IMR-90 (cell line): ENCODE measurements at regions not wholly inside any gene's neighbourhood (a gene's known extent, or its start where the extent isn't known, plus 50 kb on each side); places are given as distances from the start of the nearest gene placed in this dataset.

Experiments
- ATAC-seq: fragments of 200-7000 bp; cut with Tn5 transposase; 2 replicates; pipeline ENCODE4 v1.9.1; 2020; ENCODE audit warnings: low read depth, mild to moderate bottlenecking, moderate library complexity
- BruUV-seq: library from RNA; stranded (reverse); fragments of 400-500 nt; replicated peaks from 2 replicates; lab custom pipeline; 2021; lab: Mats Ljungman, UMichigan
- CTCF ChIA-PET: fragments of 300-600 bp; formaldehyde crosslinking; extraction: SDS; loops from one replicate; lab custom pipeline; 2021; ENCODE audit warnings: antibody characterized with exemption; lab: Yijun Ruan, JAX
- POLR2A ChIA-PET: fragments of 300-600 bp; sonication (Branson Sonifier 250); formaldehyde crosslinking; loops from one replicate; lab custom pipeline; 2022; ENCODE audit warnings: antibody characterized with exemption; ENCODE audit not compliant: unreplicated experiment; lab: Charles Lee
- DNase-seq: peaks from one replicate; pipeline ENCODE4 v3.0.0; 2013
- H2AFZ ChIP-seq: replicated peaks from 2 replicates; pipeline ENCODE3; 2013; ENCODE audit warnings: low read length, mild to moderate bottlenecking; ENCODE audit not compliant: poor library complexity
- H2AK5ac ChIP-seq: 2 replicates; pipeline ENCODE4 v1.6.1; 2013; ENCODE audit warnings: low read depth, low read length, inconsistent platforms
- H2AK9ac ChIP-seq: replicated peaks from 2 replicates; pipeline ENCODE3; 2013; ENCODE audit warnings: mild to moderate bottlenecking, low read depth, low read length, moderate library complexity; ENCODE audit not compliant: poor library complexity
- H2BK120ac ChIP-seq: 2 replicates; pipeline ENCODE4 v1.6.1; 2013; ENCODE audit warnings: low read depth, low read length, inconsistent platforms
- H2BK15ac ChIP-seq: 3 replicates; pipeline ENCODE4 v1.6.1; 2013; ENCODE audit warnings: low read depth, low read length, inconsistent platforms
- H2BK20ac ChIP-seq: 2 replicates; pipeline ENCODE4 v1.6.1; 2013; ENCODE audit warnings: low read depth, mild to moderate bottlenecking, inconsistent platforms, low read length, moderate library complexity
- H2BK5ac ChIP-seq: 2 replicates; pipeline ENCODE4 v1.6.1; 2013; ENCODE audit warnings: mild to moderate bottlenecking, low read depth, low read length, inconsistent platforms; ENCODE audit not compliant: poor library complexity, severe bottlenecking
- H3K14ac ChIP-seq: replicated peaks from 2 replicates; pipeline ENCODE4 v1.6.1; 2013; ENCODE audit warnings: low read depth, low read length, inconsistent platforms
- H3K18ac ChIP-seq: 2 replicates; pipeline ENCODE4 v1.6.1; 2013; ENCODE audit warnings: low read depth, low read length, control low read depth
- H3K23ac ChIP-seq: 2 replicates; pipeline ENCODE4 v1.6.1; 2013; ENCODE audit warnings: low read depth, low read length, inconsistent platforms
- H3K27ac ChIP-seq: 2 replicates; pipeline ENCODE4 v1.5.1; 2013; ENCODE audit warnings: mild to moderate bottlenecking, control low read depth, low read length; ENCODE audit not compliant: insufficient read depth
- H3K27me3 ChIP-seq: 2 replicates; pipeline ENCODE4 v1.6.1; 2013; ENCODE audit warnings: low read length; ENCODE audit not compliant: control insufficient read depth, insufficient read depth
- H3K36me3 ChIP-seq: 2 replicates; pipeline ENCODE4 v1.6.1; 2013; ENCODE audit warnings: low read length, mixed read lengths; ENCODE audit not compliant: control insufficient read depth, insufficient read depth
- H3K4ac ChIP-seq: 2 replicates; pipeline ENCODE4 v1.6.1; 2013; ENCODE audit warnings: low read depth, low read length, inconsistent platforms
- H3K4me1 ChIP-seq: 2 replicates; pipeline ENCODE4 v1.6.1; 2013; ENCODE audit warnings: low read length, mixed read lengths; ENCODE audit not compliant: control insufficient read depth, insufficient read depth
- H3K4me2 ChIP-seq: 2 replicates; pipeline ENCODE4 v1.6.1; 2013; ENCODE audit warnings: low read depth, mild to moderate bottlenecking, control low read depth, low read length, moderate library complexity
- H3K4me3 ChIP-seq: 2 replicates; pipeline ENCODE4 v1.5.1; 2013; ENCODE audit warnings: low read depth, mild to moderate bottlenecking, control low read depth, low read length, moderate library complexity; ENCODE audit not compliant: insufficient read depth
- H3K56ac ChIP-seq: 2 replicates; pipeline ENCODE4 v1.6.1; 2013; ENCODE audit warnings: low read length, inconsistent platforms; ENCODE audit not compliant: insufficient read depth; ENCODE audit errors: extremely low read depth
- H3K79me1 ChIP-seq, 2 experiments: 2 replicates each; pipeline ENCODE4 v1.6.1; 2013; ENCODE audit warnings: low read length in 2 of 2, inconsistent platforms in 1 of 2, low read depth in 1 of 2
- H3K9ac ChIP-seq: 2 replicates; pipeline ENCODE4 v1.6.1; 2013; ENCODE audit warnings: low read depth, low read length, control low read depth
- H3K9me1 ChIP-seq: 2 replicates; pipeline ENCODE4 v1.6.1; 2013; ENCODE audit warnings: low read length, inconsistent platforms; ENCODE audit not compliant: insufficient read depth
- H3K9me3 ChIP-seq: 2 replicates; pipeline ENCODE4 v1.6.1; 2013; ENCODE audit warnings: low read length; ENCODE audit not compliant: control insufficient read depth, insufficient read depth
- H4K20me1 ChIP-seq: 2 replicates; pipeline ENCODE4 v1.6.1; 2013; ENCODE audit warnings: low read length, inconsistent platforms; ENCODE audit not compliant: insufficient read depth
- H4K5ac ChIP-seq: 2 replicates; pipeline ENCODE4 v1.6.1; 2013; ENCODE audit warnings: mild to moderate bottlenecking, low read depth, low read length, control low read depth
- H4K8ac ChIP-seq, 2 experiments: 2 replicates each; pipeline ENCODE4 v1.6.1; 2013; ENCODE audit warnings: low read depth in 2 of 2, low read length in 2 of 2, control low read depth in 1 of 2, inconsistent platforms in 1 of 2
- H4K91ac ChIP-seq: 2 replicates; pipeline ENCODE4 v1.6.1; 2013; ENCODE audit warnings: low read depth, low read length, inconsistent platforms; ENCODE audit not compliant: insufficient read depth
- CEBPB ChIP-seq: IDR thresholded peaks from 2 replicates; pipeline ENCODE4 v1.6.1; 2012; ENCODE audit warnings: low read depth, low read length, improper control_type of control experiment
- CHD1 ChIP-seq: IDR thresholded peaks from 2 replicates; pipeline ENCODE4 v1.6.1; 2012; ENCODE audit warnings: low read depth, low read length, improper control_type of control experiment
- CTCF ChIP-seq: conservative IDR thresholded peaks from 2 replicates; pipeline ENCODE4 v1.5.1; 2012; ENCODE audit warnings: mild to moderate bottlenecking, low read depth, low read length, improper control_type of control experiment
- MAFK ChIP-seq: IDR thresholded peaks from 2 replicates; pipeline ENCODE4 v1.6.1; 2012; ENCODE audit warnings: low read depth, low read length, improper control_type of control experiment
- NFE2L2 ChIP-seq: fragments of 150-350 bp; IDR thresholded peaks from 2 replicates; pipeline ENCODE4 v1.6.1; 2016; ENCODE audit warnings: low read depth, mild to moderate bottlenecking, low read length
- RAD21 ChIP-seq: IDR thresholded peaks from 2 replicates; pipeline ENCODE4 v1.6.1; 2012; ENCODE audit warnings: low read length, improper control_type of control experiment
- RCOR1 ChIP-seq: IDR thresholded peaks from 2 replicates; pipeline ENCODE4 v1.6.1; 2012; ENCODE audit warnings: mild to moderate bottlenecking, low read length, improper control_type of control experiment; ENCODE audit not compliant: insufficient replicate concordance
- dilution Hi-C: fragments of 300-500 bp; cut with HindIII; formaldehyde crosslinking; loops from one replicate; pipeline ENCODE4 v1.14.3; 2018; ENCODE audit warnings: low sequenced_read_pairs; ENCODE audit not compliant: unreplicated experiment
- in situ Hi-C: fragments of 300-500 bp; cut with MboI; formaldehyde crosslinking; loops from 3 replicates; pipeline ENCODE4 v1.14.3; 2019; ENCODE audit warnings: low sequenced_read_pairs, inconsistent platforms, mixed read lengths
- intact Hi-C: fragments of 100-400 bp; cut with micrococcal nuclease; formaldehyde crosslinking; loops from 2 replicates; pipeline ENCODE4 v1.10.0; 2022
- TF ChIP-seq, protein P1 (sequence below): fragments of 150-350 bp; IDR thresholded peaks from 2 replicates; pipeline ENCODE4 v1.6.1; 2016; ENCODE audit warnings: low read depth, mild to moderate bottlenecking, low read length, moderate library complexity, borderline replicate concordance

DNA sequence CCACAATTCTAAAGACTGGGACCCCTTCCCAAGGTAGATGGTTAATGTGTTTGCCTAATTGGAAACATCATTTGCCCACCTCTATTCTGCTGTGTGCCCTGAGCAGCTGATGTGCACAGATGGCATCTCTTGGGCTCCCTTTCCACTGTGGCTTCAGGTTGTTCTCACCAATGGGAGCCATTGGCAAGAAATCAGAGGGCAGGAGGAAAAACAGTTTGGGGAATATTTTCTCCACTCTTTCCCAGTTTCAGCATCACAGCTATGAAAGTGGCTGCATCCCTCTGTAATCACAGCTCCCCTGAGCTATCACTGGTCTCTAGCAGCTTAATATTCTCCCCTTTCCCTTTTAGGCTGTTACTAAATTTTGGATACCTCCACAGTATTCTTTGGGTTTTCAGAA lies 911.6 kb upstream of the SEMA6A start:
- Histone ChIP-seq H2AK9ac (no peak overlapping the region), H2AFZ (no peak overlapping the region), H3K9ac (no peak overlapping the region), H4K20me1 (no peaks in the 10 kb centered on the region), H3K36me3 (no peaks in the 10 kb centered on the region), H2BK20ac (no peak overlapping the region), H3K79me1 (no peaks in the 10 kb centered on the region), H3K27me3 (no peaks in the 10 kb centered on the region), H3K23ac (no peak overlapping the region), H2BK120ac (no peak overlapping the region), H3K9me1 (no peaks in the 10 kb centered on the region), H2BK15ac (no peak overlapping the region), H4K8ac (no peak overlapping the region), H3K4me1 (no peaks in the 10 kb centered on the region), H4K5ac (no peak overlapping the region), H3K27ac (no peak overlapping the region), H3K9me3 (peaks cover 5% of the 10 kb centered on the region), H2AK5ac (no peak overlapping the region), H2BK5ac (no peak overlapping the region), H3K56ac (no peak overlapping the region), H3K4me2 (no peak overlapping the region), H4K91ac (no peak overlapping the region), H3K4ac (no peak overlapping the region), H3K14ac (no peak overlapping the region), H3K18ac (no peak overlapping the region), H3K4me3 (no peak overlapping the region)
- ChIA-PET POLR2A (no interaction called here), CTCF (no interaction called here)
- intact Hi-C loops (no loop called here), in situ Hi-C loops (no loop called here), dilution Hi-C loops (no loop called here)
- no peak for DNase-seq
- BruUV-seq, result no TSS peak
- no peak for ATAC-seq
- TF ChIP-seq CEBPB (no peak), NFE2L2 (no peak), RCOR1 (no peak), MAFK (no peak), CHD1 (no peak), RAD21 (no peak), CTCF (no peak)
- TF ChIP-seq, protein P1, sequence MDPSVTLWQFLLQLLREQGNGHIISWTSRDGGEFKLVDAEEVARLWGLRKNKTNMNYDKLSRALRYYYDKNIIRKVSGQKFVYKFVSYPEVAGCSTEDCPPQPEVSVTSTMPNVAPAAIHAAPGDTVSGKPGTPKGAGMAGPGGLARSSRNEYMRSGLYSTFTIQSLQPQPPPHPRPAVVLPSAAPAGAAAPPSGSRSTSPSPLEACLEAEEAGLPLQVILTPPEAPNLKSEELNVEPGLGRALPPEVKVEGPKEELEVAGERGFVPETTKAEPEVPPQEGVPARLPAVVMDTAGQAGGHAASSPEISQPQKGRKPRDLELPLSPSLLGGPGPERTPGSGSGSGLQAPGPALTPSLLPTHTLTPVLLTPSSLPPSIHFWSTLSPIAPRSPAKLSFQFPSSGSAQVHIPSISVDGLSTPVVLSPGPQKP, result no peak
